HG03457 (cell line): ENCODE measurements at regions not wholly inside any gene's neighbourhood (a gene's known extent, or its start where the extent isn't known, plus 50 kb on each side); places are given as distances from the start of the nearest gene placed in this dataset.

Experiments
- ATAC-seq: cut with Tn5 transposase; IDR thresholded peaks from one replicate; pipeline ENCODE4 v1.9.1; 2021; ENCODE audit warnings: moderate number of reproducible peaks; ENCODE audit not compliant: unreplicated experiment

GRCh38 chr6:43985329-43985728 lies 141.9 kb downstream of the MRPL14 start:
- ATAC-seq, result no peak

- ATAC-seq, result no peak
These were observed 142.6 kb downstream of the MRPL14 start for GRCh38 chr6:43984442-43985321.

- no peak for ATAC-seq
These were observed 143.6 kb downstream of the MRPL14 start for GRCh38 chr6:43983632-43984031.

GRCh38 chr6:43983191-43983590 lies 144.1 kb downstream of the MRPL14 start:
- no peak for ATAC-seq

GRCh38 chr6:43982084-43982625 lies 145.1 kb downstream of the MRPL14 start:
- ATAC-seq, result no peak

- ATAC-seq, result no peak
These were observed 145.8 kb downstream of the MRPL14 start for GRCh38 chr6:43981363-43981990.

GRCh38 chr6:43980004-43980795 lies 147.1 kb downstream of the MRPL14 start:
- ATAC-seq, result no peak

GRCh38 chr6:43979525-43979924 lies 147.7 kb downstream of the MRPL14 start:
- no peak for ATAC-seq

- no peak for ATAC-seq
These were observed 148.5 kb downstream of the MRPL14 start for GRCh38 chr6:43978473-43979346.

- peak; percentile 74 for ATAC-seq
These were observed 149.7 kb downstream of the MRPL14 start for GRCh38 chr6:43977404-43978111.

GRCh38 chr6:43976706-43977403 lies 150.4 kb downstream of the MRPL14 start:
- peak; percentile 5 for ATAC-seq

GRCh38 chr6:43974643-43975230 lies 152.5 kb downstream of the MRPL14 start:
- ATAC-seq, result no peak

- ATAC-seq, result no peak
These were observed 153.9 kb downstream of the MRPL14 start for GRCh38 chr6:43973357-43973756.

- ATAC-seq, result no peak
These were observed 154.3 kb downstream of the MRPL14 start for GRCh38 chr6:43972913-43973300.

GRCh38 chr6:43972179-43972912 lies 154.9 kb downstream of the MRPL14 start:
- no peak for ATAC-seq

- no peak for ATAC-seq
These were observed 155.5 kb downstream of the MRPL14 start for GRCh38 chr6:43971776-43972126.

- no peak for ATAC-seq
These were observed 156.1 kb downstream of the MRPL14 start for GRCh38 chr6:43970913-43971775.
